ENCODE measurements at regions not wholly inside any gene's neighbourhood (a gene's known extent, or its start where the extent isn't known, plus 50 kb on each side); places are given as distances from the start of the nearest gene placed in this dataset.

DNA sequence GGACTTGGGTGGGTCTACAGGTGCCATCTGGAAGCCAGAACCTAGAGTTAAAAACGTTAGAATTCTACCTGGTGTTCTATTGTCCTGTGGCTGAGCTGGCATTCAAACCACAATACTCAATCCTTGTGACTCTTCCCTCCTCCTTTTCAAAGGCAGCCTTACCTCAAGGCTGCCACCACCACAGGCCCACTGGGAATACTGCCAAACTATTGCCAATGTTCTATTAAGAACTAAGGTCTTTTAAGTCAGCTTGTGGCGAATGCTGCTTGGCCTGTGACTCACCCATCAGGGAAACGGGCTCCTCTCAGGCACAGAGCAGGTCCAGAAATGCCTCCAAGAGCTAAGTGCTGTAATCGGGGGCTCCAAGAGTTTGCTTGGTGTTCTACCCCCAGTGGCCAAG is 1008.4 kb downstream of the JRKL start:
- POLR2A ChIA-PET = no interaction called here
- no peaks in the 10 kb centered on the region for H3K9me3 ChIP-seq
- WGBS (ENCODE audit: missing lambda C conversion rate) = 28% methylated on average over 3 of the region's 4 CpGs
- no peak overlapping the region for H3K27ac ChIP-seq
- ATAC-seq (no peak), FAIRE-seq (no peak), DNase-seq (ENCODE audit: low read depth in 1 of 2, low spot score in 1 of 2) (no peak)
- no peak overlapping the region for H3K4me2 ChIP-seq
- no peaks in the 10 kb centered on the region for H3K4me1 ChIP-seq
- TF ChIP-seq JUNB (IDR thresholded peaks at IDR 0.05) (no peak), MYC (IDR thresholded peaks at IDR 0.05; ENCODE audit: borderline replicate concordance, low read length) (no peak), SREBF2 (IDR thresholded peaks at IDR 0.05) (no peak), NPAS2 (CRISPR knock-in tag; IDR thresholded peaks at IDR 0.05; ENCODE audit: borderline replicate concordance) (no peak), CEBPB (IDR thresholded peaks at IDR 0.05) (no peak), CHD2 (IDR thresholded peaks at IDR 0.05; ENCODE audit: low read length, partially characterized antibody) (no peak), CBX8 (IDR thresholded peaks at IDR 0.05) (no peak), POLR2AphosphoS2 (conservative IDR thresholded peaks at IDR 0.05; ENCODE audit: low read length) (no peak), MAZ (IDR thresholded peaks at IDR 0.05; ENCODE audit: borderline replicate concordance, low read depth, low read length) (no peak), RAD21 (conservative IDR thresholded peaks at IDR 0.05 in 1 of 2, IDR thresholded peaks at IDR 0.05 in 1 of 2) (no peak), CHD4 (IDR thresholded peaks at IDR 0.05; ENCODE audit: borderline replicate concordance) (no peak), RCOR1 (IDR thresholded peaks at IDR 0.05; ENCODE audit: low read depth, low read length) (no peak), CBX2 (IDR thresholded peaks at IDR 0.05; ENCODE audit: borderline replicate concordance, low read depth) (no peak), FOSL2 (IDR thresholded peaks at IDR 0.05) (no peak), FOSL2 (CRISPR knock-in tag; IDR thresholded peaks at IDR 0.05) (no peak), NR3C1 (IDR thresholded peaks at IDR 0.05) (no peak), HEYL (CRISPR knock-in tag; IDR thresholded peaks at IDR 0.05) (no peak), JUN (IDR thresholded peaks at IDR 0.05) (no peak)
- TF ChIP-seq, protein P1, sequence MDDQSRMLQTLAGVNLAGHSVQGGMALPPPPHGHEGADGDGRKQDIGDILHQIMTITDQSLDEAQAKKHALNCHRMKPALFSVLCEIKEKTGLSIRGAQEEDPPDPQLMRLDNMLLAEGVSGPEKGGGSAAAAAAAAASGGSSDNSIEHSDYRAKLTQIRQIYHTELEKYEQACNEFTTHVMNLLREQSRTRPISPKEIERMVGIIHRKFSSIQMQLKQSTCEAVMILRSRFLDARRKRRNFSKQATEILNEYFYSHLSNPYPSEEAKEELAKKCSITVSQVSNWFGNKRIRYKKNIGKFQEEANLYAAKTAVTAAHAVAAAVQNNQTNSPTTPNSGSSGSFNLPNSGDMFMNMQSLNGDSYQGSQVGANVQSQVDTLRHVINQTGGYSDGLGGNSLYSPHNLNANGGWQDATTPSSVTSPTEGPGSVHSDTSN (IDR thresholded peaks at IDR 0.05) = no peak
- TF ChIP-seq, protein P2, sequence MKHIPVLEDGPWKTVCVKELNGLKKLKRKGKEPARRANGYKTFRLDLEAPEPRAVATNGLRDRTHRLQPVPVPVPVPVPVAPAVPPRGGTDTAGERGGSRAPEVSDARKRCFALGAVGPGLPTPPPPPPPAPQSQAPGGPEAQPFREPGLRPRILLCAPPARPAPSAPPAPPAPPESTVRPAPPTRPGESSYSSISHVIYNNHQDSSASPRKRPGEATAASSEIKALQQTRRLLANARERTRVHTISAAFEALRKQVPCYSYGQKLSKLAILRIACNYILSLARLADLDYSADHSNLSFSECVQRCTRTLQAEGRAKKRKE (CRISPR knock-in tag; IDR thresholded peaks at IDR 0.05; ENCODE audit: low read depth) = no peak
- TF ChIP-seq, protein P3, sequence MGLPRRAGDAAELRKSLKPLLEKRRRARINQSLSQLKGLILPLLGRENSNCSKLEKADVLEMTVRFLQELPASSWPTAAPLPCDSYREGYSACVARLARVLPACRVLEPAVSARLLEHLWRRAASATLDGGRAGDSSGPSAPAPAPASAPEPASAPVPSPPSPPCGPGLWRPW (IDR thresholded peaks at IDR 0.05) = no peak
- CTCF ChIA-PET = no interaction called here
- no peak overlapping the region for H3K4me3 ChIP-seq

DNA sequence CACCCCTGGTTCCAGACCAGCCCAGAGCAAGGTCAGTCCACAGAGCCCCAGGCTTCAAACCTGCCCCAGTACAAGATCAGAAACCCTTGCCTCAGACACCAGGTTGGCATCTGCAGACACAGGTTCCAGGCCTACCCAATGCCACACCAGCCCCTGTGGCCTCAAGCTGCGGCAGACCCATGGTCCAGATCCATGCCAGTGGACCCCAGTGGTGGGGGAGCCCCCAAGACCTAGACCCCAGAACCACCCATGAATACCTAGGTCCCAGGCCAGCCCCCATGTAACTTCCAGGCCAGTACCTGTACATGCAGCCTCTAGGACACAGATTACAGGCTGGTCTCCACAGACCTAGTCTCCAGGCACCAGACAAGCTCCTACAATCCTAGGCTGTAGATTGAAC is 1019.3 kb downstream of the JRKL start:
- POLR2A ChIA-PET = no interaction called here
- CTCF ChIA-PET = no interaction called here
- DNase-seq (ENCODE audit: low read depth in 1 of 2, low spot score in 1 of 2) (no peak), FAIRE-seq (no peak), ATAC-seq (no peak)
- no peak overlapping the region for H3K4me3 ChIP-seq
- no peaks in the 10 kb centered on the region for H3K4me1 ChIP-seq
- no peak overlapping the region for H3K4me2 ChIP-seq
- TF ChIP-seq MYC (IDR thresholded peaks at IDR 0.05; ENCODE audit: borderline replicate concordance, low read length) = no peak
- no peak for TF ChIP-seq HOXA7 (CRISPR knock-in tag; IDR thresholded peaks at IDR 0.05)
- TF ChIP-seq RFX5 (IDR thresholded peaks at IDR 0.05) = no peak
- no peak for TF ChIP-seq NR3C1 (IDR thresholded peaks at IDR 0.05)
- TF ChIP-seq RNF2 (IDR thresholded peaks at IDR 0.05; ENCODE audit: borderline replicate concordance, low read depth) = no peak
- TF ChIP-seq RARB (CRISPR knock-in tag; IDR thresholded peaks at IDR 0.05) = no peak
- TF ChIP-seq, protein P4, sequence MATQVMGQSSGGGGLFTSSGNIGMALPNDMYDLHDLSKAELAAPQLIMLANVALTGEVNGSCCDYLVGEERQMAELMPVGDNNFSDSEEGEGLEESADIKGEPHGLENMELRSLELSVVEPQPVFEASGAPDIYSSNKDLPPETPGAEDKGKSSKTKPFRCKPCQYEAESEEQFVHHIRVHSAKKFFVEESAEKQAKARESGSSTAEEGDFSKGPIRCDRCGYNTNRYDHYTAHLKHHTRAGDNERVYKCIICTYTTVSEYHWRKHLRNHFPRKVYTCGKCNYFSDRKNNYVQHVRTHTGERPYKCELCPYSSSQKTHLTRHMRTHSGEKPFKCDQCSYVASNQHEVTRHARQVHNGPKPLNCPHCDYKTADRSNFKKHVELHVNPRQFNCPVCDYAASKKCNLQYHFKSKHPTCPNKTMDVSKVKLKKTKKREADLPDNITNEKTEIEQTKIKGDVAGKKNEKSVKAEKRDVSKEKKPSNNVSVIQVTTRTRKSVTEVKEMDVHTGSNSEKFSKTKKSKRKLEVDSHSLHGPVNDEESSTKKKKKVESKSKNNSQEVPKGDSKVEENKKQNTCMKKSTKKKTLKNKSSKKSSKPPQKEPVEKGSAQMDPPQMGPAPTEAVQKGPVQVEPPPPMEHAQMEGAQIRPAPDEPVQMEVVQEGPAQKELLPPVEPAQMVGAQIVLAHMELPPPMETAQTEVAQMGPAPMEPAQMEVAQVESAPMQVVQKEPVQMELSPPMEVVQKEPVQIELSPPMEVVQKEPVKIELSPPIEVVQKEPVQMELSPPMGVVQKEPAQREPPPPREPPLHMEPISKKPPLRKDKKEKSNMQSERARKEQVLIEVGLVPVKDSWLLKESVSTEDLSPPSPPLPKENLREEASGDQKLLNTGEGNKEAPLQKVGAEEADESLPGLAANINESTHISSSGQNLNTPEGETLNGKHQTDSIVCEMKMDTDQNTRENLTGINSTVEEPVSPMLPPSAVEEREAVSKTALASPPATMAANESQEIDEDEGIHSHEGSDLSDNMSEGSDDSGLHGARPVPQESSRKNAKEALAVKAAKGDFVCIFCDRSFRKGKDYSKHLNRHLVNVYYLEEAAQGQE (IDR thresholded peaks at IDR 0.05) = no peak
- no peak for TF ChIP-seq RCOR1 (IDR thresholded peaks at IDR 0.05; ENCODE audit: low read depth, low read length)
- no peaks in the 10 kb centered on the region; the same call in 2 of the 3 replicates for H3K9me3 ChIP-seq
- no peak overlapping the region for H3K27ac ChIP-seq
- WGBS (ENCODE audit: missing lambda C conversion rate) = no CpG with 5 or more reads among the region's 1 CpG

All from A549 (cell line).